Stomach (tissue), 4 donors: ENCODE measurements at regions not wholly inside any gene's neighbourhood (a gene's known extent, or its start where the extent isn't known, plus 50 kb on each side); places are given as distances from the start of the nearest gene placed in this dataset.

Source experiments
- POLR2A ChIP-seq, 4 donors: fragments of 450-650 bp; IDR thresholded peaks; one replicate each; pipeline ENCODE4 v1.6.1; 2016; ENCODE audit warnings: antibody characterized with exemption in 4 of 4, control low read depth in 2 of 4, mild to moderate bottlenecking in 1 of 4, moderate library complexity in 1 of 4
- POLR2AphosphoS5 ChIP-seq, 3 donors: sonication (generic); formaldehyde crosslinking; IDR thresholded peaks; one replicate each; pipeline ENCODE4 v1.6.1; 2016; ENCODE audit warnings: antibody characterized with exemption in 3 of 3

- TF ChIP-seq POLR2A (IDR thresholded peaks at IDR 0.05), result no peak
- TF ChIP-seq POLR2AphosphoS5 (IDR thresholded peaks at IDR 0.05), result no peak
Observed at GRCh38 chr4:97074531-97074930, 1068.7 kb downstream of the STPG2 start.
